ENCODE measurements at regions not wholly inside any gene's neighbourhood (a gene's known extent, or its start where the extent isn't known, plus 50 kb on each side); places are given as distances from the start of the nearest gene placed in this dataset.

GRCh38 chr2:5959836-5960820 is 267.9 kb downstream of the SOX11 start:
- no peak for DNase-seq

- DNase-seq, result no peak
Measured at GRCh38 chr2:5967506-5967905, 275.3 kb downstream of the SOX11 start.

GRCh38 chr2:5969303-5969702 is 277.1 kb downstream of the SOX11 start:
- DNase-seq, result no peak

- no peak for DNase-seq
Measured at GRCh38 chr2:5970347-5970746, 278.2 kb downstream of the SOX11 start.

- DNase-seq, result no peak
Measured at GRCh38 chr2:5974477-5974876, 282.3 kb downstream of the SOX11 start.

GRCh38 chr2:5975401-5975800 is 283.2 kb downstream of the SOX11 start:
- DNase-seq, result no peak

GRCh38 chr2:5976531-5977065 is 284.4 kb downstream of the SOX11 start:
- DNase-seq, result no peak

GRCh38 chr2:5977477-5977876 is 285.3 kb downstream of the SOX11 start:
- DNase-seq, result no peak

- DNase-seq, result no peak
Measured at GRCh38 chr2:5978131-5978751, 286.1 kb downstream of the SOX11 start.

- no peak for DNase-seq
Measured at GRCh38 chr2:5980450-5981190, 288.4 kb downstream of the SOX11 start.

- DNase-seq, result no peak
Measured at GRCh38 chr2:5982193-5982902, 290.2 kb downstream of the SOX11 start.

- DNase-seq, result no peak
Measured at GRCh38 chr2:5982903-5983265, 290.7 kb downstream of the SOX11 start.

GRCh38 chr2:5983511-5984272 is 291.5 kb downstream of the SOX11 start:
- no peak for DNase-seq

- no peak for DNase-seq
Measured at GRCh38 chr2:5984273-5984655, 292.1 kb downstream of the SOX11 start.

GRCh38 chr2:5984946-5985345 is 292.8 kb downstream of the SOX11 start:
- no peak for DNase-seq

GRCh38 chr2:5985536-5986385 is 293.6 kb downstream of the SOX11 start:
- no peak for DNase-seq

GRCh38 chr2:5986801-5987787 is 294.9 kb downstream of the SOX11 start:
- DNase-seq, result no peak

- DNase-seq, result no peak
Measured at GRCh38 chr2:5988120-5988519, 295.9 kb downstream of the SOX11 start.

- DNase-seq, result no peak
Measured at GRCh38 chr2:5990086-5990485, 297.9 kb downstream of the SOX11 start.
